ENCODE measurements at regions not wholly inside any gene's neighbourhood (a gene's known extent, or its start where the extent isn't known, plus 50 kb on each side); places are given as distances from the start of the nearest gene placed in this dataset.
A peak's percentile ranks its signal among the peaks of the same experiment; 100 is the strongest.

- H3K4me3 ChIP-seq (ENCODE audit: extremely low read depth in 1 of 4, insufficient read depth in 2 of 4, low read depth in 3 of 4, low read length in 4 of 4), result peak overlapping the region in 1 of 4 experiments; percentile 43; a peak in 2 of 8 replicates
- POLR2A ChIA-PET (ENCODE audit: partially characterized antibody), result no interaction called here
- H3K9ac ChIP-seq (replicated peaks in 1 of 4; ENCODE audit: extremely low read depth in 1 of 4, low read depth in 3 of 4, low read length in 3 of 4), result no peak overlapping the region
- H3K9me3 ChIP-seq (ENCODE audit: insufficient read depth in 2 of 2, low read depth in 1 of 2, low read length in 1 of 2), result 0 out of 4 replicates have a peak, but pooled peaks cover 0 to 3% of the 10 kb centered on the region in 2 experiments
- no peak overlapping the region for H4K91ac ChIP-seq (replicated peaks; ENCODE audit: insufficient read length, low read length)
- CTCF ChIA-PET (ENCODE audit: partially characterized antibody), result no interaction called here
- H2BK15ac ChIP-seq (ENCODE audit: low read length), result no peak overlapping the region
- FAIRE-seq (no peak), DNase-seq (ENCODE audit: low read depth in 1 of 2, low spot score in 2 of 2) (no peak)
- H2AK5ac ChIP-seq (ENCODE audit: low read depth, low read length), result no peak overlapping the region
- no peaks in the 10 kb centered on the region for H4K20me1 ChIP-seq (replicated peaks in 1 of 2; ENCODE audit: control insufficient read depth in 1 of 2, insufficient read depth in 2 of 2, low read length in 2 of 2)
- H3K23me2 ChIP-seq (ENCODE audit: low read depth, low read length), result no peaks in the 10 kb centered on the region
- H3K23ac ChIP-seq (ENCODE audit: insufficient read length), result no peak overlapping the region
- H4K5ac ChIP-seq (ENCODE audit: insufficient read length, low read depth, low read length), result peak overlapping the region; percentile 76
- no peaks in the 10 kb centered on the region for H3K79me1 ChIP-seq (ENCODE audit: low read depth, low read length)
- H2BK20ac ChIP-seq (ENCODE audit: low read length), result no peak overlapping the region
- WGBS, 2 experiments (ENCODE audit: extremely low coverage in 1 of 2, insufficient coverage in 1 of 2, insufficient read length in 1 of 2, insufficient replicate concordance in 2 of 2, low coverage in 1 of 2, low lambda C conversion rate in 2 of 2, missing lambda C conversion rate in 1 of 2), result 21% methylated on average over 2 of the region's 2 CpGs; no CpG with 5 or more reads in 1 of the 2 experiments
- no peak overlapping the region for H2BK5ac ChIP-seq (ENCODE audit: low read depth, low read length)
- H3K18ac ChIP-seq (ENCODE audit: extremely low read depth, low read length), result no peak overlapping the region
- H3K56ac ChIP-seq (replicated peaks; ENCODE audit: insufficient read length, low read depth, low read length), result no peak overlapping the region
- no peak overlapping the region for H3K27ac ChIP-seq (ENCODE audit: low read depth, low read length)
- no peak overlapping the region for H2AFZ ChIP-seq (ENCODE audit: low read length)
- no peak overlapping the region for H2BK12ac ChIP-seq (ENCODE audit: low read depth, low read length)
- no peak overlapping the region for H2BK120ac ChIP-seq (replicated peaks; ENCODE audit: low read depth, low read length)
- H3K4me1 ChIP-seq (replicated peaks in 1 of 4; ENCODE audit: control insufficient read depth in 3 of 4, insufficient read depth in 4 of 4, low read length in 3 of 4), result peaks cover 0 to 5% (median 2%) of the 10 kb centered on the region in 4 experiments; a peak in 3 of 7 replicates
- no peak overlapping the region; a peak in 1 of 4 replicates for H3K4me2 ChIP-seq (ENCODE audit: insufficient read depth in 1 of 2, low read depth in 2 of 2, low read length in 2 of 2)
- no peaks in the 10 kb centered on the region for H3K27me3 ChIP-seq (replicated peaks in 1 of 4; ENCODE audit: control insufficient read depth in 3 of 4, extremely low read depth in 1 of 4, insufficient read depth in 3 of 4, low read length in 3 of 4)
- H4K8ac ChIP-seq (ENCODE audit: extremely low read depth, insufficient read depth, low read length), result no peak overlapping the region
- H3K14ac ChIP-seq (ENCODE audit: insufficient read length), result no peak overlapping the region
- H3K36me3 ChIP-seq (ENCODE audit: control insufficient read depth in 2 of 4, insufficient read depth in 4 of 4, low read length in 3 of 4), result no peaks in the 10 kb centered on the region
- H3K79me2 ChIP-seq (ENCODE audit: control insufficient read depth in 1 of 2, insufficient read depth in 2 of 2, low read length in 2 of 2), result no peaks in the 10 kb centered on the region
- no peak overlapping the region for H3K4ac ChIP-seq (replicated peaks; ENCODE audit: insufficient read length, low read depth, low read length)
- TF ChIP-seq ZNF274 (IDR thresholded peaks at IDR 0.05; ENCODE audit: borderline replicate concordance, extremely low read depth, low read length), result no peak
Measured at GRCh38 chr3:23028294-23028693, 174.8 kb upstream of the UBE2E2 start.

Measured in H1 (cell line).